ENCODE measurements at regions not wholly inside any gene's neighbourhood (a gene's known extent, or its start where the extent isn't known, plus 50 kb on each side); places are given as distances from the start of the nearest gene placed in this dataset.

GRCh38 chr7:54653905-54654304, 105.1 kb downstream of the SEC61G start:
- TF ChIP-seq CTCF (IDR thresholded peaks at IDR 0.05): no peak
- TF ChIP-seq POLR2A (IDR thresholded peaks at IDR 0.05): no peak
- TF ChIP-seq POLR2AphosphoS5 (IDR thresholded peaks at IDR 0.05): no peak
- TF ChIP-seq EP300 (IDR thresholded peaks at IDR 0.05; ENCODE audit: low read depth): no peak
- H3K4me3 ChIP-seq: no peak overlapping the region
- intact Hi-C loops (cut with DNase I; ENCODE audit: low total_unique reads) (no loop called here), in situ Hi-C loops (cut with MboI; ENCODE audit: low pct_ligation_motif_present in 1 of 4, low pct_unique_long_range_greater_than_20kb in 1 of 4, low sequenced_read_pairs in 3 of 4) (no loop called here)
- no peaks in the 10 kb centered on the region for H3K9me3 ChIP-seq
- 76 to 93% methylated on average over 1 to 3 of the region's 3 CpGs for WGBS, 2 donors (ENCODE audit: low coverage in 1 of 2)
- no peak overlapping the region for H3K27ac ChIP-seq
- H3K36me3 ChIP-seq: no peaks in the 10 kb centered on the region
- DNase-seq: no peak
- no peaks in the 10 kb centered on the region for H3K4me1 ChIP-seq
- no peaks in the 10 kb centered on the region for H3K27me3 ChIP-seq

GRCh38 chr7:54643064-54643463, 100.9 kb downstream of the VSTM2A start:
- intact Hi-C loops (cut with DNase I; ENCODE audit: low total_unique reads): no loop called here
- DNase-seq: no peak
- no peaks in the 10 kb centered on the region for H3K36me3 ChIP-seq
- no peak for TF ChIP-seq CTCF (IDR thresholded peaks at IDR 0.05)
- no peak for TF ChIP-seq EP300 (IDR thresholded peaks at IDR 0.05; ENCODE audit: low read depth)
- no peak for TF ChIP-seq POLR2AphosphoS5 (IDR thresholded peaks at IDR 0.05)
- no peak for TF ChIP-seq POLR2A (IDR thresholded peaks at IDR 0.05)
- no peaks in the 10 kb centered on the region for H3K27me3 ChIP-seq
- H3K4me3 ChIP-seq: no peak overlapping the region
- in situ Hi-C loops (cut with MboI; ENCODE audit: low pct_ligation_motif_present in 1 of 4, low pct_unique_long_range_greater_than_20kb in 1 of 4, low sequenced_read_pairs in 3 of 4): no loop called here
- no peaks in the 10 kb centered on the region for H3K9me3 ChIP-seq
- H3K27ac ChIP-seq: no peak overlapping the region
- H3K4me1 ChIP-seq: no peaks in the 10 kb centered on the region
- WGBS, 2 donors (ENCODE audit: low coverage in 1 of 2): 68 to 89% methylated on average over 1 to 6 of the region's 6 CpGs

GRCh38 chr7:54637712-54638396, 95.7 kb downstream of the VSTM2A start:
- Histone ChIP-seq H3K9me3 (no peaks in the 10 kb centered on the region), H3K4me1 (no peaks in the 10 kb centered on the region), H3K4me3 (no peak overlapping the region), H3K27ac (no peak overlapping the region), H3K36me3 (no peaks in the 10 kb centered on the region), H3K27me3 (no peaks in the 10 kb centered on the region)
- in situ Hi-C loops (cut with MboI; ENCODE audit: low pct_ligation_motif_present in 1 of 4, low pct_unique_long_range_greater_than_20kb in 1 of 4, low sequenced_read_pairs in 3 of 4): no loop called here
- intact Hi-C loops (cut with DNase I; ENCODE audit: low total_unique reads): no loop called here
- DNase-seq: no peak
- WGBS, 2 donors (ENCODE audit: low coverage in 1 of 2): 63 to 77% methylated on average over 5 to 6 of the region's 6 CpGs
- TF ChIP-seq CTCF (IDR thresholded peaks at IDR 0.05) (no peak), POLR2A (IDR thresholded peaks at IDR 0.05) (no peak), EP300 (IDR thresholded peaks at IDR 0.05; ENCODE audit: low read depth) (no peak), POLR2AphosphoS5 (IDR thresholded peaks at IDR 0.05) (no peak)

- H3K4me3 ChIP-seq: no peak overlapping the region
- no peak for DNase-seq
- WGBS, 2 donors (ENCODE audit: low coverage in 1 of 2): 32 to 67% methylated on average over 2 to 4 of the region's 4 CpGs
- no peaks in the 10 kb centered on the region for H3K27me3 ChIP-seq
- no peaks in the 10 kb centered on the region for H3K9me3 ChIP-seq
- no peaks in the 10 kb centered on the region for H3K4me1 ChIP-seq
- H3K27ac ChIP-seq: no peak overlapping the region
- H3K36me3 ChIP-seq: no peaks in the 10 kb centered on the region
- in situ Hi-C loops (cut with MboI; ENCODE audit: low pct_ligation_motif_present in 1 of 4, low pct_unique_long_range_greater_than_20kb in 1 of 4, low sequenced_read_pairs in 3 of 4): no loop called here
- TF ChIP-seq EP300 (IDR thresholded peaks at IDR 0.05; ENCODE audit: low read depth) (no peak), POLR2AphosphoS5 (IDR thresholded peaks at IDR 0.05) (no peak), CTCF (IDR thresholded peaks at IDR 0.05) (no peak), POLR2A (IDR thresholded peaks at IDR 0.05) (no peak)
- intact Hi-C loops (cut with DNase I; ENCODE audit: low total_unique reads): no loop called here
Measured at GRCh38 chr7:54632696-54633095, 90.5 kb downstream of the VSTM2A start.
